H9 (cell line): ENCODE measurements at regions not wholly inside any gene's neighbourhood (a gene's known extent, or its start where the extent isn't known, plus 50 kb on each side); places are given as distances from the start of the nearest gene placed in this dataset.

Experiments
- DNase-seq: peaks from one replicate; pipeline ENCODE4 v3.0.0-alpha.2; 2017
- H2AFZ ChIP-seq: one replicate; pipeline ENCODE4 v1.6.1; 2013; ENCODE audit warnings: mild to moderate bottlenecking, low read length, control low read depth, moderate library complexity
- H2AK5ac ChIP-seq: 2 replicates; pipeline ENCODE4 v1.6.1; 2013; ENCODE audit warnings: low read length, control low read depth, mixed read lengths; ENCODE audit not compliant: insufficient read length
- H2BK120ac ChIP-seq: one replicate; pipeline ENCODE4 v1.6.1; 2013; ENCODE audit warnings: low read depth, mild to moderate bottlenecking, low read length, control low read depth, inconsistent platforms; ENCODE audit not compliant: poor library complexity, severe bottlenecking
- H2BK12ac ChIP-seq: 2 replicates; pipeline ENCODE4 v1.6.1; 2013; ENCODE audit warnings: low read length, control low read depth, mixed read lengths, low read depth; ENCODE audit not compliant: insufficient read length
- H2BK15ac ChIP-seq: 2 replicates; pipeline ENCODE4 v1.6.1; 2013; ENCODE audit warnings: low read depth, low read length, control low read depth
- H2BK20ac ChIP-seq: one replicate; pipeline ENCODE4 v1.6.1; 2013; ENCODE audit warnings: low read depth, mild to moderate bottlenecking, low read length, control low read depth, inconsistent platforms; ENCODE audit not compliant: poor library complexity, severe bottlenecking
- H2BK5ac ChIP-seq: 2 replicates; pipeline ENCODE4 v1.6.1; 2013; ENCODE audit warnings: low read length, control low read depth, mixed read lengths; ENCODE audit not compliant: insufficient read length
- H3K14ac ChIP-seq: 2 replicates; pipeline ENCODE4 v1.6.1; 2013; ENCODE audit warnings: low read length, control low read depth; ENCODE audit not compliant: insufficient read depth
- H3K18ac ChIP-seq: 2 replicates; pipeline ENCODE4 v1.6.1; 2013; ENCODE audit warnings: low read depth, mild to moderate bottlenecking, mixed read lengths, low read length, control low read depth; ENCODE audit not compliant: insufficient read length
- H3K23ac ChIP-seq: 2 replicates; pipeline ENCODE4 v1.6.1; 2013; ENCODE audit warnings: low read length, control low read depth, mixed read lengths, low read depth; ENCODE audit not compliant: insufficient read length
- H3K23me2 ChIP-seq: 2 replicates; pipeline ENCODE4 v1.6.1; 2013; ENCODE audit warnings: low read depth, mild to moderate bottlenecking, mixed read lengths, low read length, control low read depth; ENCODE audit not compliant: insufficient read length, poor library complexity, severe bottlenecking
- H3K27ac ChIP-seq: 2 replicates; pipeline ENCODE4 v1.5.1; 2013; ENCODE audit warnings: low read length, control low read depth, mixed read lengths, low read depth; ENCODE audit not compliant: insufficient read length
- H3K27me3 ChIP-seq: 2 replicates; pipeline ENCODE4 v1.6.1; 2013; ENCODE audit warnings: low read length, control low read depth, inconsistent platforms; ENCODE audit not compliant: insufficient read depth
- H3K4ac ChIP-seq: 2 replicates; pipeline ENCODE4 v1.6.1; 2013; ENCODE audit warnings: low read depth, mild to moderate bottlenecking, control low read depth, inconsistent platforms, low read length, moderate library complexity
- H3K4me1 ChIP-seq: 2 replicates; pipeline ENCODE4 v1.6.1; 2013; ENCODE audit warnings: low read length, control low read depth, inconsistent platforms; ENCODE audit not compliant: insufficient read depth
- H3K4me2 ChIP-seq: 2 replicates; pipeline ENCODE4 v1.6.1; 2013; ENCODE audit warnings: low read length, control low read depth, mixed read lengths; ENCODE audit not compliant: insufficient read length, insufficient read depth
- H3K56ac ChIP-seq: 2 replicates; pipeline ENCODE4 v1.6.1; 2013; ENCODE audit warnings: low read depth, mild to moderate bottlenecking, mixed read lengths, low read length, control low read depth; ENCODE audit not compliant: insufficient read length
- H3K79me1 ChIP-seq: 2 replicates; pipeline ENCODE4 v1.6.1; 2013; ENCODE audit warnings: low read depth, mild to moderate bottlenecking, moderate library complexity, low read length, control low read depth, inconsistent platforms; ENCODE audit not compliant: insufficient read depth, poor library complexity, severe bottlenecking
- H3K79me2 ChIP-seq: 2 replicates; pipeline ENCODE4 v1.6.1; 2013; ENCODE audit warnings: low read length, control low read depth, inconsistent platforms; ENCODE audit not compliant: insufficient read depth
- H3K9ac ChIP-seq: 2 replicates; pipeline ENCODE4 v1.6.1; 2013; ENCODE audit warnings: low read length, control low read depth, mixed read lengths; ENCODE audit not compliant: insufficient read length; ENCODE audit errors: extremely low read depth
- H3K9me3 ChIP-seq: one replicate; pipeline ENCODE4 v1.6.1; 2013; ENCODE audit warnings: low read depth, low read length, inconsistent platforms; ENCODE audit not compliant: control insufficient read depth
- H3T11ph ChIP-seq: one replicate; pipeline ENCODE4 v1.6.1; 2013; ENCODE audit warnings: mild to moderate bottlenecking, low read length, control low read depth, inconsistent platforms
- H4K20me1 ChIP-seq: one replicate; pipeline ENCODE4 v1.6.1; 2013; ENCODE audit not compliant: control insufficient read depth, insufficient read length, insufficient read depth
- H4K5ac ChIP-seq: 2 replicates; pipeline ENCODE4 v1.6.1; 2013; ENCODE audit warnings: low read depth, mild to moderate bottlenecking, mixed read lengths, low read length, control low read depth; ENCODE audit not compliant: insufficient read length
- H4K8ac ChIP-seq: replicated peaks from 2 replicates; pipeline ENCODE4 v1.6.1; 2013; ENCODE audit warnings: low read length, control low read depth, mixed read lengths, low read depth; ENCODE audit not compliant: insufficient read length
- H4K91ac ChIP-seq: 2 replicates; pipeline ENCODE4 v1.6.1; 2013; ENCODE audit warnings: low read depth, mild to moderate bottlenecking, moderate library complexity, mixed read lengths, low read length, control low read depth; ENCODE audit not compliant: insufficient read length
- H3K27ac Mint-ChIP-seq, 3 experiments: 2 replicates in 2 of 3; 3 replicates in 1 of 3; pipeline ENCODE4 v1.8.0; 2020 to 2021; ENCODE audit warnings: mixed read lengths in 3 of 3, mild to moderate bottlenecking in 1 of 3, moderate library complexity in 1 of 3
- H3K27me3 Mint-ChIP-seq: 2 replicates; pipeline ENCODE4 v1.8.0; 2021; ENCODE audit warnings: low read depth, mild to moderate bottlenecking, moderate library complexity, mixed read lengths
- H3K36me3 Mint-ChIP-seq, 3 experiments: 2 replicates in 2 of 3; 3 replicates in 1 of 3; pipeline ENCODE4 v1.8.0; 2020 to 2021; ENCODE audit warnings: low read depth in 3 of 3, mixed read lengths in 3 of 3; ENCODE audit not compliant: insufficient read depth in 1 of 3
- H3K4me1 Mint-ChIP-seq, 2 experiments: 2 replicates each; pipeline ENCODE4 v1.8.0; 2020; ENCODE audit warnings: mixed read lengths in 2 of 2
- H3K4me3 Mint-ChIP-seq, 2 experiments: 2 replicates in 1 of 2; 3 replicates in 1 of 2; pipeline ENCODE4 v1.8.0; 2020 to 2021; ENCODE audit warnings: mild to moderate bottlenecking in 2 of 2, mixed read lengths in 2 of 2, moderate library complexity in 1 of 2
- H3K9me3 Mint-ChIP-seq, 2 experiments: 2 replicates in 1 of 2; 3 replicates in 1 of 2; pipeline ENCODE4 v1.8.0; 2020; ENCODE audit warnings: mild to moderate bottlenecking in 2 of 2, mixed read lengths in 2 of 2, moderate library complexity in 1 of 2
- CTCF ChIP-seq: fragments of 200-600 bp; sonication (generic); conservative IDR thresholded peaks from 3 replicates; pipeline ENCODE4 v1.8.0; 2021; ENCODE audit warnings: antibody characterized with exemption, mild to moderate bottlenecking
- WGBS: extraction: QIAGEN DNeasy Blood & Tissue Kit; methylation state at CpG from one replicate; pipeline ENCODE4 v1.1.7; 2013; ENCODE audit warnings: missing lambda C conversion rate, low lambda C conversion rate, mixed read lengths; ENCODE audit not compliant: insufficient read length; ENCODE audit errors: extremely low coverage; 5-methylcytosine and 5-hydroxymethylcytosine counted together

- Histone ChIP-seq H2BK5ac (no peak overlapping the region), H3K4ac (no peak overlapping the region), H4K91ac (no peak overlapping the region), H3K27me3 (no peaks in the 10 kb centered on the region), H2AK5ac (no peak overlapping the region), H3K18ac (no peak overlapping the region), H3K4me2 (no peak overlapping the region), H4K20me1 (no peaks in the 10 kb centered on the region), H3T11ph (no peak overlapping the region), H3K4me1 (no peaks in the 10 kb centered on the region), H2BK15ac (no peak overlapping the region), H3K9me3 (no peaks in the 10 kb centered on the region), H3K79me2 (no peaks in the 10 kb centered on the region), H2BK120ac (no peak overlapping the region), H2AFZ (no peak overlapping the region), H3K27ac (no peak overlapping the region), H3K14ac (no peak overlapping the region), H2BK12ac (no peak overlapping the region), H4K5ac (no peak overlapping the region), H3K23me2 (no peaks in the 10 kb centered on the region), H4K8ac (no peak overlapping the region), H3K79me1 (no peaks in the 10 kb centered on the region), H2BK20ac (no peak overlapping the region), H3K56ac (no peak overlapping the region), H3K9ac (no peak overlapping the region), H3K23ac (no peak overlapping the region)
- H3K36me3 Mint-ChIP-seq, result 0 out of 7 replicates have a peak, but pooled peaks cover 0 to 3% (median 0%) of the 10 kb centered on the region in 3 experiments
- no peaks in the 10 kb centered on the region for H3K27me3 Mint-ChIP-seq
- no CpG with 5 or more reads among the region's 1 CpG for WGBS
- no peaks in the 10 kb centered on the region; a peak in 1 of 5 replicates for H3K9me3 Mint-ChIP-seq
- no peak for DNase-seq
- H3K4me1 Mint-ChIP-seq, result peaks cover 14 to 17% of the 10 kb centered on the region in 2 experiments
- TF ChIP-seq CTCF, result no peak
- no peak overlapping the region for H3K4me3 Mint-ChIP-seq
- no peak overlapping the region for H3K27ac Mint-ChIP-seq
Observed at GRCh38 chr4:64598066-64598465, 188.8 kb upstream of the TECRL start.
